A673 (cell line): ENCODE measurements at regions not wholly inside any gene's neighbourhood (a gene's known extent, or its start where the extent isn't known, plus 50 kb on each side); places are given as distances from the start of the nearest gene placed in this dataset.

Source experiments
- BruUV-seq: library from RNA; stranded (reverse); fragments of 400-500 nt; replicated peaks from 2 replicates; lab custom pipeline; 2021; lab: Mats Ljungman, UMichigan
- CTCF ChIA-PET: fragments of 300-600 bp; sonication (Branson Sonifier 250); formaldehyde crosslinking; loops from one replicate; lab custom pipeline; 2022; ENCODE audit warnings: antibody characterized with exemption; lab: Charles Lee
- POLR2A ChIA-PET: fragments of 300-600 bp; sonication (Branson Sonifier 250); formaldehyde crosslinking; loops from one replicate; lab custom pipeline; 2022; ENCODE audit warnings: antibody characterized with exemption; ENCODE audit not compliant: low non-redundant PET; lab: Charles Lee
- DNase-seq: peaks from one replicate; pipeline ENCODE4 v3.0.0-alpha.2; 2015; ENCODE audit warnings: low spot score
- H3K27ac ChIP-seq: fragments of 200-600 bp; sonication (generic); 2 replicates; pipeline ENCODE4 v1.5.1; 2016; ENCODE audit warnings: mixed run types, low read depth, mild to moderate bottlenecking, mixed read lengths, antibody characterized with exemption, low read length; ENCODE audit not compliant: poor library complexity, severe bottlenecking
- H3K27me3 ChIP-seq: fragments of 200-600 bp; sonication (generic); replicated peaks from 2 replicates; pipeline ENCODE4 v1.6.1; 2017; ENCODE audit warnings: mixed run types, low read depth, mild to moderate bottlenecking, mixed read lengths, antibody characterized with exemption, low read length; ENCODE audit not compliant: insufficient read depth, poor library complexity
- H3K36me3 ChIP-seq: fragments of 200-600 bp; sonication (generic); 2 replicates; pipeline ENCODE4 v1.6.1; 2016; ENCODE audit warnings: mixed run types, mild to moderate bottlenecking, mixed read lengths, antibody characterized with exemption, low read length; ENCODE audit not compliant: insufficient read depth, poor library complexity, severe bottlenecking
- H3K4me1 ChIP-seq: fragments of 200-600 bp; sonication (generic); 2 replicates; pipeline ENCODE4 v1.6.1; 2017; ENCODE audit warnings: mixed run types, mild to moderate bottlenecking, mixed read lengths, antibody characterized with exemption, low read length; ENCODE audit not compliant: insufficient read depth, poor library complexity, severe bottlenecking
- H3K4me3 ChIP-seq: fragments of 200-600 bp; sonication (generic); 2 replicates; pipeline ENCODE4 v1.5.1; 2016; ENCODE audit warnings: low read depth, mixed run types, mild to moderate bottlenecking, mixed read lengths, low read length; ENCODE audit not compliant: poor library complexity, severe bottlenecking
- H3K9me3 ChIP-seq: fragments of 200-600 bp; sonication (generic); 2 replicates; pipeline ENCODE4 v1.6.1; 2016; ENCODE audit warnings: mixed run types, low read depth, mild to moderate bottlenecking, mixed read lengths, antibody characterized with exemption, low read length; ENCODE audit not compliant: poor library complexity, severe bottlenecking
- EZH2 ChIP-seq: fragments of 200-600 bp; sonication (generic); IDR thresholded peaks from 2 replicates; pipeline ENCODE4 v1.6.1; 2017; ENCODE audit warnings: borderline replicate concordance, low read depth, mild to moderate bottlenecking, mixed read lengths, antibody characterized with exemption, low read length; ENCODE audit not compliant: poor library complexity, severe bottlenecking
- intact Hi-C: fragments of 100-400 bp; cut with micrococcal nuclease; formaldehyde crosslinking; loops from one replicate; pipeline ENCODE4 v1.10.0; 2022; ENCODE audit not compliant: unreplicated experiment
- TF ChIP-seq, protein P1 (sequence below): fragments of 300-800, 200-600 bp; sonication (generic); conservative IDR thresholded peaks from 2 replicates; pipeline ENCODE4 v1.5.1; 2017; ENCODE audit warnings: low read depth, mild to moderate bottlenecking, antibody characterized with exemption, low read length, moderate library complexity, mixed read lengths

GRCh38 chr16:73599870-73600269, 551.9 kb upstream of the ZFHX3 start:
- H3K4me1 ChIP-seq = no peaks in the 10 kb centered on the region
- no peak for TF ChIP-seq EZH2
- TF ChIP-seq, protein P1, sequence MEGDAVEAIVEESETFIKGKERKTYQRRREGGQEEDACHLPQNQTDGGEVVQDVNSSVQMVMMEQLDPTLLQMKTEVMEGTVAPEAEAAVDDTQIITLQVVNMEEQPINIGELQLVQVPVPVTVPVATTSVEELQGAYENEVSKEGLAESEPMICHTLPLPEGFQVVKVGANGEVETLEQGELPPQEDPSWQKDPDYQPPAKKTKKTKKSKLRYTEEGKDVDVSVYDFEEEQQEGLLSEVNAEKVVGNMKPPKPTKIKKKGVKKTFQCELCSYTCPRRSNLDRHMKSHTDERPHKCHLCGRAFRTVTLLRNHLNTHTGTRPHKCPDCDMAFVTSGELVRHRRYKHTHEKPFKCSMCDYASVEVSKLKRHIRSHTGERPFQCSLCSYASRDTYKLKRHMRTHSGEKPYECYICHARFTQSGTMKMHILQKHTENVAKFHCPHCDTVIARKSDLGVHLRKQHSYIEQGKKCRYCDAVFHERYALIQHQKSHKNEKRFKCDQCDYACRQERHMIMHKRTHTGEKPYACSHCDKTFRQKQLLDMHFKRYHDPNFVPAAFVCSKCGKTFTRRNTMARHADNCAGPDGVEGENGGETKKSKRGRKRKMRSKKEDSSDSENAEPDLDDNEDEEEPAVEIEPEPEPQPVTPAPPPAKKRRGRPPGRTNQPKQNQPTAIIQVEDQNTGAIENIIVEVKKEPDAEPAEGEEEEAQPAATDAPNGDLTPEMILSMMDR = no peak
- no peak overlapping the region for H3K27ac ChIP-seq
- no TSS peak for BruUV-seq
- H3K36me3 ChIP-seq = no peaks in the 10 kb centered on the region
- H3K27me3 ChIP-seq = no peaks in the 10 kb centered on the region
- intact Hi-C loops = no loop called here
- ChIA-PET CTCF (no interaction called here), POLR2A (no interaction called here)
- no peaks in the 10 kb centered on the region for H3K9me3 ChIP-seq
- DNase-seq = no peak
- no peak overlapping the region for H3K4me3 ChIP-seq

GRCh38 chr16:73599351-73599750, 551.4 kb upstream of the ZFHX3 start:
- Histone ChIP-seq H3K36me3 (no peaks in the 10 kb centered on the region), H3K27me3 (no peaks in the 10 kb centered on the region), H3K4me3 (no peak overlapping the region), H3K4me1 (no peaks in the 10 kb centered on the region), H3K9me3 (no peaks in the 10 kb centered on the region), H3K27ac (no peak overlapping the region)
- no peak for DNase-seq
- intact Hi-C loops = no loop called here
- BruUV-seq = no TSS peak
- ChIA-PET CTCF (no interaction called here), POLR2A (no interaction called here)
- TF ChIP-seq, protein P1 = no peak
- TF ChIP-seq EZH2 = no peak

DNA sequence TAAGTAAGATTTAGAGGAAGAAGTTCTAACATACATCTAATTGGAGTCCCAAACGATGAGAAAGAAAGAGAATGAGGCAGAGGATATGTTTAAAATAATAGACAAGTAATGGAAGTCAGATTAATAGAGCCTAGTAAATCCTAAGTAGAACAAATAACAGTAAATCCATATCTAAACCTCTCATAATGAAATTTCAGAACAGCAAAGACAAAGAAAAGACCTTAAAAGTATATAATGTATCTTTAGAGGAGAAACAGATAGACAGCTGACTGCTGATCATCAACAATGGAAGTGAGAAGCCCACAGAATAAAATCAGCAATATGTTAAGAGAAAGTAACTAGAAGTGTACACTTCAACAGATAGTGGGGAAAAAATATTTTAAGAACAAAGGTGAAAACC, 536.2 kb upstream of the ZFHX3 start:
- Histone ChIP-seq H3K36me3 (no peaks in the 10 kb centered on the region), H3K9me3 (no peaks in the 10 kb centered on the region), H3K27me3 (no peaks in the 10 kb centered on the region), H3K4me3 (no peak overlapping the region), H3K4me1 (no peaks in the 10 kb centered on the region), H3K27ac (no peak overlapping the region)
- intact Hi-C loops = no loop called here
- ChIA-PET POLR2A (no interaction called here), CTCF (no interaction called here)
- no peak for DNase-seq
- no TSS peak for BruUV-seq
- TF ChIP-seq, protein P1 = no peak
- no peak for TF ChIP-seq EZH2
